ENCODE measurements at regions not wholly inside any gene's neighbourhood (a gene's known extent, or its start where the extent isn't known, plus 50 kb on each side); places are given as distances from the start of the nearest gene placed in this dataset.
A peak's percentile ranks its signal among the peaks of the same experiment; 100 is the strongest.

GRCh38 chr4:15130441-15130840 lies 128.2 kb downstream of the CPEB2 start:
- Histone ChIP-seq H3K36me3 (no peaks in the 10 kb centered on the region), H3K4me1 (replicated peaks) (no peaks in the 10 kb centered on the region), H3K9me3 (replicated peaks) (no peaks in the 10 kb centered on the region), H3K27ac (no peak overlapping the region), H3K4me3 (no peak overlapping the region), H3K27me3 (replicated peaks) (no peaks in the 10 kb centered on the region)
- no peak for DNase-seq (ENCODE audit: low read depth in 1 of 2, low spot score in 2 of 2)

DNA sequence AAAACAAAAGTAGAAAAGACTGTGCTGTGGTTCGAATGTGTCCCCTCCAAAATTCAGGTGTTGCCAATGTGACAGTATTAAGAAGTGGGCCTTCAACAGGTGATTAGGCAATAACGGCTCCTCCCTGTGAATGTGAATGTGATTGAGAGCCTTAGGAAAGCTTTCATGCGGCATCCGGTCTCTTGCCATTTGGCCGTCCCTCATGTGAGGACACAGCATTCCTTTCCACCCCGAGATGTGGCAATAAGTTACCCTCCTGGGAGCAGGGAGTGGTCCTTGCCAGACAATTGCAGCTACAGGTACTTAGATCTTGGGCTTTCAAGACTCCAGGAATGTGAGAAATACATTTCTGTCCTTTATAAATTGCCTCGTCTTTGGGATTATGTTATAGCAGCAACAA lies 129.3 kb downstream of the CPEB2 start:
- H3K4me3 ChIP-seq = no peak overlapping the region
- no peak overlapping the region for H3K27ac ChIP-seq
- no peak for DNase-seq (ENCODE audit: low read depth in 1 of 2, low spot score in 2 of 2)
- H3K36me3 ChIP-seq = no peaks in the 10 kb centered on the region
- H3K4me1 ChIP-seq (replicated peaks) = no peaks in the 10 kb centered on the region
- H3K27me3 ChIP-seq (replicated peaks) = no peaks in the 10 kb centered on the region
- H3K9me3 ChIP-seq (replicated peaks) = no peaks in the 10 kb centered on the region

GRCh38 chr4:15132739-15133138 lies 130.5 kb downstream of the CPEB2 start:
- no peaks in the 10 kb centered on the region for H3K9me3 ChIP-seq (replicated peaks)
- H3K4me3 ChIP-seq = no peak overlapping the region
- no peaks in the 10 kb centered on the region for H3K27me3 ChIP-seq (replicated peaks)
- no peak overlapping the region for H3K27ac ChIP-seq
- no peaks in the 10 kb centered on the region for H3K4me1 ChIP-seq (replicated peaks)
- no peaks in the 10 kb centered on the region for H3K36me3 ChIP-seq
- DNase-seq (ENCODE audit: low read depth in 1 of 2, low spot score in 2 of 2) = no peak

GRCh38 chr4:15139599-15139998 lies 137.3 kb downstream of the CPEB2 start:
- DNase-seq (ENCODE audit: low read depth in 1 of 2, low spot score in 2 of 2) = no peak
- no peaks in the 10 kb centered on the region for H3K36me3 ChIP-seq
- H3K4me3 ChIP-seq = no peak overlapping the region
- H3K27ac ChIP-seq = no peak overlapping the region
- no peaks in the 10 kb centered on the region for H3K4me1 ChIP-seq (replicated peaks)
- H3K27me3 ChIP-seq (replicated peaks) = no peaks in the 10 kb centered on the region
- H3K9me3 ChIP-seq (replicated peaks) = no peaks in the 10 kb centered on the region

DNA sequence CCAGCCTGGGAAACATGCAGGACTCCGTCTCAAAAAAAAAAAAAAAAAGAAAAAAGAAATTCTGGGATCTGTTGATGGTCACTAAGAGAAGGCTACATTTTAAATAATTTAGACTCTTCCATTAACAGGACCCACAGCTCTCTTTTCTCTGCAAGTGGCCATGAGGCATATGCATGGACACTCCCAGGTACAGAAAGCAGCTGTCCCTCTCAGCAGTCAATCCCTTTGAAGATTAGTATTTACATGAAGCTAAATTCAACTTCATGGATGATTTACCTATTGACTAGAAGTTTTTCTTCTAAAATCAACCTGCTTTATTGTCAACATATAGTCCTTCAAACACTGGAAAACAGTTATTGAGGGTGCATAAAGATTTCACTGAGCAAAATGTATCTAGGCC lies 139.9 kb downstream of the CPEB2 start:
- Histone ChIP-seq H3K36me3 (no peaks in the 10 kb centered on the region), H3K4me1 (replicated peaks) (no peaks in the 10 kb centered on the region), H3K4me3 (no peak overlapping the region), H3K27me3 (replicated peaks) (no peaks in the 10 kb centered on the region), H3K9me3 (replicated peaks) (no peaks in the 10 kb centered on the region), H3K27ac (no peak overlapping the region)
- DNase-seq (ENCODE audit: low read depth in 1 of 2, low spot score in 2 of 2) = no peak

- Histone ChIP-seq H3K9me3 (replicated peaks) (no peaks in the 10 kb centered on the region), H3K36me3 (no peaks in the 10 kb centered on the region), H3K27ac (no peak overlapping the region), H3K4me3 (no peak overlapping the region), H3K4me1 (replicated peaks) (no peaks in the 10 kb centered on the region), H3K27me3 (replicated peaks) (no peaks in the 10 kb centered on the region)
- no peak for DNase-seq (ENCODE audit: low read depth in 1 of 2, low spot score in 2 of 2)
Observed at GRCh38 chr4:15143551-15143950, 141.3 kb downstream of the CPEB2 start.

DNA sequence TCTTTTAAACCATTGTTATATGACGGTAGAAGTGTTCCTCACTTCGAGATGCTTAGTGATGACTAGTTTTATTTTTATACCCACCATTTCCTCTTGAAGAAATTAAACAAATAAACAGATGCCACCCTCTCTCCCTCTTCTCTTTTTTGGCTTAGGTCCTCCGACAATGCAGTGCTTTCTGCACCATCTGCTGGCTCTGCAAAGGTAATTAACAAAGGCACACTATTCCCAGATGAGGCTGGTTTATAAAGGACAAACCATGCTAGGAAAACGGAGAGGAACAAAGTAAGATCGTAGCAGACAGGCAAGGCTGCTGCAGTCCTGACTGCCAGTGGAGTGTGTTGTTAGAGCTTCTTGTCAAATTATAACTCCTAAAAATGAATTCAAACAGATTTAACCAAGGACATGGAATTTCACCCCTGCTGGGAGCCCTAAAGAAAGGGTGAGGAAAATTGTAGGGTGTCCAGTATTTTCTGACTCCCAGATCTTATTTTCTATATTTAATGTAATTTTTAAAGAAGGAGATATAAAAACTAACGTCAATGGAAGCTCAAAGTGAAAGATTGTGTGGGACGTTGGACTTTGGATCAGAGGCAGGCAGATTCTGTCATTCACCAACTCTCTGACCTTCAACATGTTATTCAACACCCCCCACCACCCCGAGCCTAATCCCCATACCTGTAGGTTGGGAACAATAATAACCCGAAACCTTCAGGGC lies 142.1 kb downstream of the CPEB2 start:
- Histone ChIP-seq H3K4me3 (no peak overlapping the region), H3K36me3 (no peaks in the 10 kb centered on the region), H3K4me1 (replicated peaks) (peaks cover 2% of the 10 kb centered on the region), H3K27ac (no peak overlapping the region), H3K9me3 (replicated peaks) (no peaks in the 10 kb centered on the region), H3K27me3 (replicated peaks) (no peaks in the 10 kb centered on the region)
- DNase-seq (ENCODE audit: low read depth in 1 of 2, low spot score in 2 of 2) = no peak

DNA sequence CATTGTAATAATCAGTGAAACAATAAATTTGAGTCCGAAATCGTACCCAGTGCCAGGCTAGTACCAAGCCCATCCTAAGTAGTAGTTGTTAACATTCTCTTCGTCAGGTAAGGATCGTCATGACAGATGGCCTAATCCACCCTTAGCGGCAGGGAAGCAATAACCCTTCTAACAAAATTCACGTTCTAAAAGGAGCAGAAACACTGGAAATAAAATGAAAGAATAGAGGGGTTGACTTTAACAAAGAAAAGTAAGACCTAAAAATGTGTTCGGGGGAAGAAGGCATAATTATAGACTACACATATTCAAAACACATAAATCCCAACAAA lies 142.7 kb downstream of the CPEB2 start:
- Histone ChIP-seq H3K27me3 (replicated peaks) (no peaks in the 10 kb centered on the region), H3K4me3 (no peak overlapping the region), H3K4me1 (replicated peaks) (peaks cover 7% of the 10 kb centered on the region), H3K27ac (no peak overlapping the region), H3K9me3 (replicated peaks) (no peaks in the 10 kb centered on the region), H3K36me3 (no peaks in the 10 kb centered on the region)
- DNase-seq (ENCODE audit: low read depth in 1 of 2, low spot score in 2 of 2) = no peak

- Histone ChIP-seq H3K27me3 (replicated peaks) (no peaks in the 10 kb centered on the region), H3K9me3 (replicated peaks) (no peaks in the 10 kb centered on the region), H3K4me1 (replicated peaks) (peaks cover 11% of the 10 kb centered on the region), H3K27ac (no peak overlapping the region), H3K36me3 (no peaks in the 10 kb centered on the region), H3K4me3 (no peak overlapping the region)
- no peak for DNase-seq (ENCODE audit: low read depth in 1 of 2, low spot score in 2 of 2)
Observed at GRCh38 chr4:15145709-15146108, 143.4 kb downstream of the CPEB2 start.

DNA sequence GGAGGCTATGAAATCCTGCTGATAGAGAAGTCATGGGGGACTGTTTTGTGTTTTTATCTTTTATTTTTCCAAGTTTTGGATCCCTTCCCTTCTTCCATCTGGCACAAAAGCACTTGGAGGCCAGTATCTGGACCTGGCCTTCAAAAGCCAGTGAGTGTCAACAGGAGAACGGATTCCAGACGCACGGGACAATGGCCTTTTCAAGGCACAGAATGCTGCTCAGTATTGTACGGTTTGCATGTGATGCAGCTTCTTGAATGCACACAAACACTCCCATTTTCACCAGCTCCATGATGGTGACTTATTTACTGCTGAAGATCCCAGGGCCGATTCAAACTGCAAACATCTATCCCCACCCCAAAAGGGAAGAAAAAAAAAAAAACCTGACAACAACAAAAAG lies 145.4 kb downstream of the CPEB2 start:
- Histone ChIP-seq H3K36me3 (no peaks in the 10 kb centered on the region), H3K9me3 (replicated peaks) (no peaks in the 10 kb centered on the region), H3K27me3 (replicated peaks) (no peaks in the 10 kb centered on the region), H3K27ac (no peak overlapping the region), H3K4me1 (replicated peaks) (peaks cover 11% of the 10 kb centered on the region), H3K4me3 (no peak overlapping the region)
- no peak for DNase-seq (ENCODE audit: low read depth in 1 of 2, low spot score in 2 of 2)

DNA sequence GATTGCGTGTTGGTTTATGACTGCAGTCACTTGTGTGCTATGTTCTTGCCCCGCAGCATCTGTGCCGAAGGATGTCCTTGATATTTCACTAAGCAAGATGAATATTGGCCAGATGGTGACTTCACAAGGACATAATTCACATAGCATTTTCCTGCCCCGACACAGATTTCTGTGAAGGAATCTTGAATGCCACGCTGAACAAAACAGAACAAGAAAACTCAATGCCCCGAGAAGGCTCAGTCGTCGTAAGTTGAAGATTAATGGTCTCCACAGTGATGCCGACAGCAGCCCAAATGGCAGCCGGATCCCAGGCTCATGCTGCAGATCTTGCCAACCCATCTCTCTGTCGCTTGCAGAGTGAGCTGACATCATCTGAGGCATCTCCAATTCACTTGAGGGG lies 145.9 kb downstream of the CPEB2 start:
- Histone ChIP-seq H3K27ac (no peak overlapping the region), H3K36me3 (no peaks in the 10 kb centered on the region), H3K9me3 (replicated peaks) (no peaks in the 10 kb centered on the region), H3K27me3 (replicated peaks) (no peaks in the 10 kb centered on the region), H3K4me3 (no peak overlapping the region), H3K4me1 (replicated peaks) (peaks cover 11% of the 10 kb centered on the region)
- no peak for DNase-seq (ENCODE audit: low read depth in 1 of 2, low spot score in 2 of 2)

GRCh38 chr4:15148691-15149090 lies 146.4 kb downstream of the CPEB2 start:
- Histone ChIP-seq H3K9me3 (replicated peaks) (no peaks in the 10 kb centered on the region), H3K4me1 (replicated peaks) (peaks cover 11% of the 10 kb centered on the region), H3K27ac (no peak overlapping the region), H3K27me3 (replicated peaks) (no peaks in the 10 kb centered on the region), H3K36me3 (no peaks in the 10 kb centered on the region), H3K4me3 (no peak overlapping the region)
- no peak for DNase-seq (ENCODE audit: low read depth in 1 of 2, low spot score in 2 of 2)

- no peak for DNase-seq (ENCODE audit: low read depth in 1 of 2, low spot score in 2 of 2)
Observed at GRCh38 chr4:15149234-15149838, 147.1 kb downstream of the CPEB2 start.

GRCh38 chr4:15149839-15150592 lies 147.7 kb downstream of the CPEB2 start:
- H3K9me3 ChIP-seq (replicated peaks) = no peaks in the 10 kb centered on the region
- no peaks in the 10 kb centered on the region for H3K27me3 ChIP-seq (replicated peaks)
- no peaks in the 10 kb centered on the region for H3K36me3 ChIP-seq
- peaks cover 11% of the 10 kb centered on the region for H3K4me1 ChIP-seq (replicated peaks)
- peak; percentile 61 to 66 for DNase-seq (ENCODE audit: low read depth in 1 of 2, low spot score in 2 of 2)
- peak overlapping the region; percentile 19; the same call in 1 of the 2 replicates for H3K27ac ChIP-seq
- no peak overlapping the region for H3K4me3 ChIP-seq

More at GRCh38 chr4:15149234-15149838, 147.1 kb downstream of the CPEB2 start:
- Histone ChIP-seq H3K27ac (peak overlapping the region; percentile 19; the same call in 1 of the 2 replicates), H3K4me3 (no peak overlapping the region), H3K27me3 (replicated peaks) (no peaks in the 10 kb centered on the region), H3K9me3 (replicated peaks) (no peaks in the 10 kb centered on the region), H3K4me1 (replicated peaks) (peaks cover 11% of the 10 kb centered on the region), H3K36me3 (no peaks in the 10 kb centered on the region)

Measured in SJSA1 (cell line).